Hepatocyte (in vitro differentiated cells): ENCODE measurements at regions not wholly inside any gene's neighbourhood (a gene's known extent, or its start where the extent isn't known, plus 50 kb on each side); places are given as distances from the start of the nearest gene placed in this dataset.

Experiments
- DNase-seq: peaks from one replicate; pipeline ENCODE4 v3.0.0-alpha.2; 2016; ENCODE audit warnings: low spot score
- H2AFZ ChIP-seq: fragments of 200-600 bp; sonication (generic); 2 replicates; pipeline ENCODE4 v1.6.0; 2016; ENCODE audit warnings: antibody characterized with exemption, mild to moderate bottlenecking
- H3K27ac ChIP-seq: fragments of 200-600 bp; sonication (generic); 2 replicates; pipeline ENCODE4 v1.5.1; 2016; ENCODE audit warnings: mild to moderate bottlenecking
- H3K27me3 ChIP-seq: fragments of 200-600 bp; sonication (generic); 2 replicates; pipeline ENCODE4 v1.6.1; 2016
- H3K36me3 ChIP-seq: fragments of 200-600 bp; sonication (generic); replicated peaks from 2 replicates; pipeline ENCODE4 v1.5.1; 2016; ENCODE audit warnings: low read depth; ENCODE audit not compliant: insufficient read depth
- H3K4me1 ChIP-seq: fragments of 200-600 bp; sonication (generic); 2 replicates; pipeline ENCODE4 v1.5.1; 2016; ENCODE audit warnings: mild to moderate bottlenecking, moderate library complexity; ENCODE audit not compliant: insufficient read depth
- H3K4me2 ChIP-seq: fragments of 200-600 bp; sonication (generic); 2 replicates; pipeline ENCODE4 v1.6.0; 2016
- H3K4me3 ChIP-seq: fragments of 200-600 bp; sonication (generic); 2 replicates; pipeline ENCODE4 v1.5.1; 2016; ENCODE audit warnings: mild to moderate bottlenecking
- H3K79me2 ChIP-seq: fragments of 200-600 bp; sonication (generic); 2 replicates; pipeline ENCODE4 v1.6.0; 2017; ENCODE audit warnings: mild to moderate bottlenecking
- H3K9me2 ChIP-seq: fragments of 200-600 bp; sonication (generic); replicated peaks from 2 replicates; pipeline ENCODE4 v1.6.0; 2017; ENCODE audit warnings: mild to moderate bottlenecking; ENCODE audit not compliant: insufficient read depth
- H3K9me3 ChIP-seq: fragments of 200-600 bp; sonication (generic); 2 replicates; pipeline ENCODE4 v1.5.1; 2016; ENCODE audit warnings: low read depth, mild to moderate bottlenecking
- H4K20me1 ChIP-seq: fragments of 200-600 bp; sonication (generic); 2 replicates; pipeline ENCODE4 v1.6.0; 2016; ENCODE audit warnings: mild to moderate bottlenecking; ENCODE audit not compliant: insufficient read depth, poor library complexity, severe bottlenecking
- CTCF ChIP-seq: fragments of 200-600 bp; sonication (generic); IDR thresholded peaks from 2 replicates; pipeline ENCODE4 v1.5.1; 2016; ENCODE audit warnings: antibody characterized with exemption, mild to moderate bottlenecking; ENCODE audit not compliant: poor library complexity
- EZH2 ChIP-seq: fragments of 200-600 bp; sonication (generic); IDR thresholded peaks from 2 replicates; pipeline ENCODE4 v1.6.1; 2016; ENCODE audit warnings: antibody characterized with exemption, mild to moderate bottlenecking, borderline replicate concordance
- EZH2phosphoT487 ChIP-seq: fragments of 200-600 bp; sonication (generic); IDR thresholded peaks from one replicate; pipeline ENCODE4 v1.6.1; 2018; ENCODE audit warnings: antibody characterized with exemption, mild to moderate bottlenecking, low read depth, moderate library complexity; ENCODE audit not compliant: unreplicated experiment, severe bottlenecking
- WGBS: methylation state at CpG from one replicate; pipeline ENCODE4 v1.1.6; 2016; ENCODE audit warnings: low lambda C conversion rate; ENCODE audit errors: missing lambda C conversion rate; 5-methylcytosine and 5-hydroxymethylcytosine counted together

- Histone ChIP-seq H3K9me3 (no peaks in the 10 kb centered on the region), H3K27me3 (no peaks in the 10 kb centered on the region), H2AFZ (no peak overlapping the region), H3K27ac (no peak overlapping the region), H3K36me3 (no peaks in the 10 kb centered on the region), H3K4me3 (no peak overlapping the region), H3K4me2 (no peak overlapping the region), H3K79me2 (no peaks in the 10 kb centered on the region), H3K9me2 (no peaks in the 10 kb centered on the region), H3K4me1 (no peaks in the 10 kb centered on the region), H4K20me1 (no peaks in the 10 kb centered on the region)
- TF ChIP-seq CTCF (no peak), EZH2 (no peak), EZH2phosphoT487 (no peak)
- DNase-seq, result no peak
- 68% methylated on average over 2 of the region's 2 CpGs for WGBS
Measured at GRCh38 chr14:59018460-59018859, 170.0 kb upstream of the DAAM1 start.

GRCh38 chr14:59018978-59019377, 169.5 kb upstream of the DAAM1 start:
- H2AFZ ChIP-seq, result no peak overlapping the region
- no peaks in the 10 kb centered on the region for H3K36me3 ChIP-seq
- H3K4me1 ChIP-seq, result no peaks in the 10 kb centered on the region
- 78% methylated on average over 3 of the region's 3 CpGs for WGBS
- H3K27me3 ChIP-seq, result no peaks in the 10 kb centered on the region
- DNase-seq, result no peak
- no peak overlapping the region for H3K4me2 ChIP-seq
- H3K27ac ChIP-seq, result no peak overlapping the region
- H4K20me1 ChIP-seq, result no peaks in the 10 kb centered on the region
- H3K79me2 ChIP-seq, result no peaks in the 10 kb centered on the region
- H3K4me3 ChIP-seq, result no peak overlapping the region
- no peaks in the 10 kb centered on the region for H3K9me3 ChIP-seq
- TF ChIP-seq CTCF, result no peak
- TF ChIP-seq EZH2phosphoT487, result no peak
- TF ChIP-seq EZH2, result no peak
- H3K9me2 ChIP-seq, result no peaks in the 10 kb centered on the region

GRCh38 chr14:59020382-59020781, 168.1 kb upstream of the DAAM1 start:
- H3K4me2 ChIP-seq, result no peak overlapping the region
- H4K20me1 ChIP-seq, result no peaks in the 10 kb centered on the region
- no peak overlapping the region for H3K27ac ChIP-seq
- H3K9me2 ChIP-seq, result no peaks in the 10 kb centered on the region
- H3K36me3 ChIP-seq, result no peaks in the 10 kb centered on the region
- no peak for TF ChIP-seq EZH2phosphoT487
- peak; percentile 42 for TF ChIP-seq CTCF
- no peaks in the 10 kb centered on the region for H3K4me1 ChIP-seq
- H3K9me3 ChIP-seq, result no peaks in the 10 kb centered on the region
- no peak overlapping the region for H3K4me3 ChIP-seq
- H3K27me3 ChIP-seq, result no peaks in the 10 kb centered on the region
- H2AFZ ChIP-seq, result no peak overlapping the region
- no peaks in the 10 kb centered on the region for H3K79me2 ChIP-seq
- WGBS, result 83% methylated on average over 1 of the region's 1 CpG
- peak; percentile 47 for DNase-seq

GRCh38 chr14:59022144-59022543, 166.3 kb upstream of the DAAM1 start:
- no peak overlapping the region for H3K4me3 ChIP-seq
- no peaks in the 10 kb centered on the region for H3K9me2 ChIP-seq
- H4K20me1 ChIP-seq, result no peaks in the 10 kb centered on the region
- DNase-seq, result no peak
- no peaks in the 10 kb centered on the region for H3K27me3 ChIP-seq
- no peaks in the 10 kb centered on the region for H3K36me3 ChIP-seq
- no peak overlapping the region for H3K4me2 ChIP-seq
- no peak overlapping the region for H2AFZ ChIP-seq
- TF ChIP-seq EZH2, result no peak
- TF ChIP-seq EZH2phosphoT487, result no peak
- no peak for TF ChIP-seq CTCF
- H3K79me2 ChIP-seq, result no peaks in the 10 kb centered on the region
- 81% methylated on average over 4 of the region's 4 CpGs for WGBS
- H3K4me1 ChIP-seq, result no peaks in the 10 kb centered on the region
- H3K27ac ChIP-seq, result no peak overlapping the region
- H3K9me3 ChIP-seq, result no peaks in the 10 kb centered on the region
